ENCODE measurements at regions not wholly inside any gene's neighbourhood (a gene's known extent, or its start where the extent isn't known, plus 50 kb on each side); places are given as distances from the start of the nearest gene placed in this dataset.
"Not testable (repeated sequence)": the region's sequence is repeated elsewhere in the genome, so short reads cannot be mapped to it uniquely, and the experiment has no call there.

GRCh38 chr14:53840444-53840843, 116.2 kb downstream of the BMP4 start:
- TF ChIP-seq CTCF (IDR thresholded peaks at IDR 0.05; ENCODE audit: insufficient read depth, missing control alignments): no peak
- FAIRE-seq (no peak), DNase-seq (ENCODE audit: insufficient read length, low spot score) (no peak)

- TF ChIP-seq CTCF (IDR thresholded peaks at IDR 0.05; ENCODE audit: insufficient read depth, missing control alignments): no peak
- DNase-seq (ENCODE audit: insufficient read length, low spot score) (no peak), FAIRE-seq (no peak)
These were observed 118.3 kb downstream of the BMP4 start for GRCh38 chr14:53838374-53838773.

GRCh38 chr14:53837656-53838055, 119.0 kb downstream of the BMP4 start:
- FAIRE-seq; DNase-seq (ENCODE audit: insufficient read length, low spot score): not testable (repeated sequence)

GRCh38 chr14:53836551-53836950, 120.1 kb downstream of the BMP4 start:
- TF ChIP-seq CTCF (IDR thresholded peaks at IDR 0.05; ENCODE audit: insufficient read depth, missing control alignments): no peak
- FAIRE-seq (no peak), DNase-seq (ENCODE audit: insufficient read length, low spot score) (no peak)

- DNase-seq (ENCODE audit: insufficient read length, low spot score): no peak
- TF ChIP-seq CTCF (IDR thresholded peaks at IDR 0.05; ENCODE audit: insufficient read depth, missing control alignments): no peak
- FAIRE-seq: no peak
These were observed 127.8 kb downstream of the BMP4 start for GRCh38 chr14:53828820-53829219.

GRCh38 chr14:53824061-53824460, 132.6 kb downstream of the BMP4 start:
- FAIRE-seq (no peak), DNase-seq (ENCODE audit: insufficient read length, low spot score) (no peak)
- no peak for TF ChIP-seq CTCF (IDR thresholded peaks at IDR 0.05; ENCODE audit: insufficient read depth, missing control alignments)

- no peak for TF ChIP-seq CTCF (IDR thresholded peaks at IDR 0.05; ENCODE audit: insufficient read depth, missing control alignments)
- FAIRE-seq (no peak), DNase-seq (ENCODE audit: insufficient read length, low spot score) (no peak)
These were observed 142.2 kb downstream of the BMP4 start for GRCh38 chr14:53814392-53814791.

- TF ChIP-seq CTCF (IDR thresholded peaks at IDR 0.05; ENCODE audit: insufficient read depth, missing control alignments): no peak
- DNase-seq (ENCODE audit: insufficient read length, low spot score): no peak
- FAIRE-seq: no peak
These were observed 146.4 kb downstream of the BMP4 start for GRCh38 chr14:53810221-53810620.

Measured in D721Med (cell line).